Upper lobe of left lung (tissue), 4 donors: ENCODE measurements at regions not wholly inside any gene's neighbourhood (a gene's known extent, or its start where the extent isn't known, plus 50 kb on each side); places are given as distances from the start of the nearest gene placed in this dataset.

Source experiments
- POLR2A ChIP-seq, 4 donors: fragments of 450-650 bp; IDR thresholded peaks; one replicate each; pipeline ENCODE4 v1.5.1; 2016 to 2017; ENCODE audit warnings: antibody characterized with exemption in 4 of 4, mild to moderate bottlenecking in 2 of 4
- POLR2AphosphoS5 ChIP-seq, 2 donors: sonication (generic); formaldehyde crosslinking; IDR thresholded peaks; one replicate each; pipeline ENCODE4 v1.5.1; 2017; ENCODE audit warnings: antibody characterized with exemption in 2 of 2
- TF ChIP-seq, protein P1 (sequence below), 6 experiments: fragments of 450-650 bp in 4 of 6; fragments of 200-600 bp in 2 of 6; sonication (generic) in 2 of 6; IDR thresholded peaks; one replicate each; pipeline ENCODE4 v1.5.1; 2016 to 2019; ENCODE audit warnings: antibody characterized with exemption in 6 of 6

GRCh38 chr13:90654970-90655369 is 692.5 kb upstream of the MIR17HG start:
- TF ChIP-seq, protein P1, sequence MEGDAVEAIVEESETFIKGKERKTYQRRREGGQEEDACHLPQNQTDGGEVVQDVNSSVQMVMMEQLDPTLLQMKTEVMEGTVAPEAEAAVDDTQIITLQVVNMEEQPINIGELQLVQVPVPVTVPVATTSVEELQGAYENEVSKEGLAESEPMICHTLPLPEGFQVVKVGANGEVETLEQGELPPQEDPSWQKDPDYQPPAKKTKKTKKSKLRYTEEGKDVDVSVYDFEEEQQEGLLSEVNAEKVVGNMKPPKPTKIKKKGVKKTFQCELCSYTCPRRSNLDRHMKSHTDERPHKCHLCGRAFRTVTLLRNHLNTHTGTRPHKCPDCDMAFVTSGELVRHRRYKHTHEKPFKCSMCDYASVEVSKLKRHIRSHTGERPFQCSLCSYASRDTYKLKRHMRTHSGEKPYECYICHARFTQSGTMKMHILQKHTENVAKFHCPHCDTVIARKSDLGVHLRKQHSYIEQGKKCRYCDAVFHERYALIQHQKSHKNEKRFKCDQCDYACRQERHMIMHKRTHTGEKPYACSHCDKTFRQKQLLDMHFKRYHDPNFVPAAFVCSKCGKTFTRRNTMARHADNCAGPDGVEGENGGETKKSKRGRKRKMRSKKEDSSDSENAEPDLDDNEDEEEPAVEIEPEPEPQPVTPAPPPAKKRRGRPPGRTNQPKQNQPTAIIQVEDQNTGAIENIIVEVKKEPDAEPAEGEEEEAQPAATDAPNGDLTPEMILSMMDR (IDR thresholded peaks at IDR 0.05), result no peak
- TF ChIP-seq POLR2A (IDR thresholded peaks at IDR 0.05) (no peak), POLR2AphosphoS5 (IDR thresholded peaks at IDR 0.05) (no peak)
